AG20443 (cell line): ENCODE measurements at regions not wholly inside any gene's neighbourhood (a gene's known extent, or its start where the extent isn't known, plus 50 kb on each side); places are given as distances from the start of the nearest gene placed in this dataset.
"Not testable (repeated sequence)": the region's sequence is repeated elsewhere in the genome, so short reads cannot be mapped to it uniquely, and the experiment has no call there.

ENCODE experiments used
- DNase-seq: peaks from one replicate; pipeline ENCODE4 v3.0.0; 2012; ENCODE audit warnings: low spot score, mixed read lengths

GRCh38 chr3:180743813-180744590 lies 64.7 kb upstream of the CCDC39 start:
- no peak for DNase-seq

GRCh38 chr3:180747805-180748361 lies 68.6 kb upstream of the CCDC39 start:
- no peak for DNase-seq

- no peak for DNase-seq
These were observed 70.0 kb upstream of the CCDC39 start for GRCh38 chr3:180749322-180749721.

GRCh38 chr3:180749796-180750195 lies 70.5 kb upstream of the CCDC39 start:
- DNase-seq: no peak

GRCh38 chr3:180755556-180755955 lies 76.3 kb upstream of the CCDC39 start:
- no peak for DNase-seq

DNA sequence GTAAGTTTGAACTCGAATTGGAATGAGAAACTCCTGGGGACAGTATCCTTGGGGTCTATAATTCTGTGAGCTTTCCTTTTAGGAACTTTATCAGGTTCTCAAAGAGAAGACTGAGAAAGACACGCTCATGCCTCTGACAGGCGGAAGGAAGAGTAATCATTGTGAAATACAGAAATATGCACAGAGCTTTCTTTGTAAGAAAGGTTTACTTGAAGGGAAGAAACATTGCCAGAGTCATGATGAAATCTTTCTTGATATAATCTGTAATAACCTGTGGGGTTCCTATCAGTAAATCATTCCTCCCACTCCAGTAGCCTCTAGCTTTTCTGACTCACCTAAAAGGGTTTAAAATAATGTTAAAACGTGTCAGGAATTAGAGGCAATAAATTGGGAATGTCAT lies 83.6 kb upstream of the CCDC39 start:
- DNase-seq: no peak

- no peak for DNase-seq
These were observed 85.2 kb upstream of the CCDC39 start for GRCh38 chr3:180764481-180764880.

GRCh38 chr3:180770639-180771038 lies 91.3 kb upstream of the CCDC39 start:
- no peak for DNase-seq

DNA sequence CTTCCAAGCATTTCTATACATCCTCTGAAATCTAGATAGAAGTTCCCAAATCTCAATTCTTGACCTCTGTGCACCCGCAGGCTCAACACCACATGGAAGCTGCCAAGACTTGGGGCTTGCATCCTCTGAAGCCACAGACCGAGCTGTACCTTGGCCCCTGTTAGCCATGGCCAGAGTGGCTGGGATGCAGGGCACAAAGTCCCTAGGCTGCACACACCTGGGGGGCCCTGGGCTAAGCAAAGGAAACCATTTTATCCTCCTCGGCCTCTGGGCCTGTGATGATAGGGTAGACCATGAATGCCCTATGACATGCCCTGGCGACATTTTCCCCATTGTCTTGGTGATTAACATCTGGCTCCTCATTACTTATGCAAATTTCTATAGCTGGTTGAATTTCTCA lies 97.1 kb upstream of the CCDC39 start:
- DNase-seq: no peak

GRCh38 chr3:180782195-180782984 lies 103.1 kb upstream of the CCDC39 start:
- DNase-seq: no peak

- DNase-seq: not testable (repeated sequence)
These were observed 106.9 kb upstream of the CCDC39 start for GRCh38 chr3:180786227-180786626.

DNA sequence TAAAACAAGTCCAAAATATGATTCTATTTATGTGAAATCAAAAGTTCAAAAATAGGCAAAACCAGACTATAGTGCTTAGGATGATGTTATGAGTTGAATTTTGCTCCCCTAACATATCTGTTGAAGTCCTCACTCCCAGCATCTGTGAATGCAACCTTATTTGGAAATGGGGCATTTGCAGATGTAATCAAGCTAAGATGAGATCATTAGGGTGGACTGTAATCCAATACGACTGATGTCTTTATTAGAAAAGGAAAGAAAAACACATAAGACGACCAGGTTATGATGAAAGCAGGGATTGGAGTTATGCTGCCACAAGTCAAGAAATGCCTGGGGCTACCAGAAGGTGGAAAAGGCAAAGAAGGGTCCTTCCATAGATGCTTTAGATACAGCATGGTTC lies 110.5 kb upstream of the CCDC39 start:
- DNase-seq: no peak

DNA sequence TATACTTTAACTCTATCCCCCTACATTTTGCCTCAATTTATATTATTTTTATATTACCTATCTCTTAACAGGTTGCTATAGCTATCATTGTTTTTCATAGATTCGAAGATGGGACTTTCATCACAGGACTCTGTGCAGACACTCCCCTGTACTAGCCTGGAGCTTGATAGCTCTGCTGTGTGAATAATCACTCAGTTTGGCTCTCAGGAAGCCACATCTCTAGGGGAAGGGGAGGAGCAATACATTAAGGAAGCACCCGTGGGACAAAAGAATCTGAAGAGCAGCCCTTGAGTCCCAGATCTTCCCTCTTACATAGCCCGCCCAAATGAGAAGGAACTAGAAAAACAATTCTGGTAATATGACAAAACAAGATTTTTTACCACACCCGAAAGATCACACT lies 114.3 kb upstream of the FXR1 start:
- no peak for DNase-seq

- DNase-seq: peak; percentile 32
These were observed 109.6 kb upstream of the FXR1 start for GRCh38 chr3:180802837-180803236.

- DNase-seq: peak; percentile 67
These were observed 107.6 kb upstream of the FXR1 start for GRCh38 chr3:180804916-180805315.

DNA sequence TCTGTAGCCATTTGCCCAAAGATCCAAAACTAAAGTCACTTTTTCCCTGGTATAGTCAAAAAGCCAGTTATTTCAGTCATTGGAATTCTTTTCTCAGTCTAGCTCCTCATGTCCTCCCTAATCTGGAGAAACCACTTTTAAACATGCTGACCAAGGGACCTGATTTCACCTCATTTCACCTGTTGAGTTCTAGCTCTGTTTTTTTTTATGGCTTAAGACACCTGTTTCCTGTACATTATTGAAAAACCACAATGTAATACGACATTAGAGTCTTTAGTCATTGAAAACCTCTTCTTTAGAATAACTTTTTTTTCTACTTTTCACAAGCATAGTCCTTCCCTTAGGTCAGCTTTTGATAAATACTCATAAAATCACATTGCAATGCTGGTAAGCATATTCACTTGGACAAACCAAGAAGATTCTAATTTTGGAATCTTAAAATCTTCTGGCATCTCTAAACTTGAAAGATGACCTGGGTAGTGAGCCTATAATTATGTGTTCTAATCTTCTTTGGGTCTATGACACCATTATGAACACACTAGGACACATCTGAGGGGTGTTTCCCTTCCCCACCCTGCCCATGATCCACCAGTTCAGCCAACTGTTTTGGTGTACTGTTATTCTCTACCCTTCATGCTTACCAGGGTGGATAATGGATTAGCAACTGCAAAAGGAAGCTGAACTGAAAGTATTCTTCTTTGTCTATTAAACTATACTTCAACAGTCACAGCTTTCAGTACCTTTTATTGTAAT lies 103.5 kb upstream of the FXR1 start:
- DNase-seq: no peak

GRCh38 chr3:180820400-180820799 lies 92.1 kb upstream of the FXR1 start:
- DNase-seq: no peak

GRCh38 chr3:180825964-180826363 lies 86.5 kb upstream of the FXR1 start:
- DNase-seq: no peak

DNA sequence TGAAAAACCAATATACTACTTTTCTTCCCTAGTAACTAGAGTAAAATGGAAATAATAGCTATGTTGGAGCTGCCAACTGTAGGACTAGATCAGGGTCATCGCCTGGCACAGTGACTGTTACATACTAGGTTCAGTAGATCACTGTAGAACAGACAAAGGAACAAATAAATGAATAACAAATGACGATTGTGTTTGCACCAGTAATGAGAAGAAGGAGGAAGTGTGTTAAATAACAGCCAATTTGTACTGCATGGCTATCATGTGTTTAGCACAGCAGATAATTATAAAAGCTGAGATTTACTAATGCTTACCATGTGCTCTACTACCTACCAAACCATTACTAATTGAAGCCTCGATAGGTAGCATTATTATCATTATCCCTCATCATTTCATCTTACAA lies 85.3 kb upstream of the FXR1 start:
- DNase-seq: no peak

DNA sequence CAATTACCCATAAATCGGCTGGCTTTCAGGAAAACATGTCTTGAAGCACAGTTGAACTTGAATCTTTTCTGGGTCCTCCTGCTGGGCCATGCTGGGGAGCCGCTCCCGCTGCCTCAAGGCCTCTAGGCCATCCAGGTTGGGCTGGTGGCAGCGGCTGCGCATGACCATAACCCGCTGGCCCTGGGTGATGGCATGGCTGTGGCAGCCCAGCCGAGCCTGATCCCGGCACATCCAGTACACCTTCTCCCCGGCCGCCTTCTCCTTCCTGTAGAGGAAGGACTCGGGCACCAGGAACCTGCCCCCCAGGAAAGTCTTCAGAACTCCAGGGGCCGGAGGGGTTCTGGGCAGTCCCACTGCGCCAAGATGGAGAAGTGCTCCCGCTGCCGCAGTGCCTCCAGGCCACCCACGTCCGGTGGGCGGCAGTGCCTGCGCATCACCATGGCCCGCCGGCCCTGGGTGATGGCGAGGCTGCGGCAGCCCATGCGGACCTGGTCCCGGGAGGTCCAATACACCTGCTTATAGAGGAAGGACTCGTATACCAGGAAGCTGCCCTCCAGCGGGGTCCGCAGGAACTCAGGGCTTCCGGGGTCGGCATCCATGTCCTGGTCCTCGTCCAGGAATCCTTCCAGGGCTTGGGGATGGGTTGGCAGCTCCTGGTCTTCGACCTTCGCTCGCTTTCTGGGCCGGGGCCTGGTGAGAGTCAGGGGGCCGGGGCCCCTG lies 84.3 kb upstream of the FXR1 start:
- no peak for DNase-seq

DNA sequence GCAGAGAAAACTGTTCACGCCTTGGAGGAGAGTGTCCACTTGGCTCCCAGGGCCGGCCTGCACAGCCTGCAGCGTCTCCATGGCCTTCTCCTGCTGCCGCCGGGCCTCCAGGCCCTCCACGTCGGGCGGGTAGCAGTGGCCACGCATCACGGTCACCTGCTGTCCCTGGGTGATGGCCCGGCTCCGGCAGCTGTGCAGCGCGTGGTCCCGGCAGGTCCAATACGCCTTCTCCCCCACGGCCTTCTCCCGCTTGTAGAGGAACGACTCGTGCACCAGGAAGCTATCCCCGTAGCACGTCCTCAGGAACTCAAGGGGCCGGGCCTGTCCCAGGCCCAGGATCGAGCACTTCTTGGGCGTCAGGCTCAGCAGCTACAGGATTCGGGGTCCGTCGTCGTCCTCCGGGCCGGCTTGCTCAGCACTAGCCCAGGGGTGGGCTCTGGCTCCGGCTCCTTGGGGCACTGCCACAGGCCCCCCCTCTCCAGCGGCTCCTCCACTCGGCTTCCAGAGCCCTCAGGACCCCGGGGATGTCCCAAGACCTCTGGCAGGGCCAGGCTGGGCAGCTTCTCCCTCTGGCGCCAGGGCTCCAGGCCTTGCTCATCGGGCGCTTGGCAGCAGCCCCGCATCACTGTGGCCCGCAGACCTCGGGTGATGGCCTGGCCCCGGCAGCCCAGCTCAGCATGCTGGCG lies 83.6 kb upstream of the FXR1 start:
- no peak for DNase-seq
